ENCODE measurements at regions not wholly inside any gene's neighbourhood (a gene's known extent, or its start where the extent isn't known, plus 50 kb on each side); places are given as distances from the start of the nearest gene placed in this dataset.

- no peak for ATAC-seq
- peaks cover 8% of the 10 kb centered on the region for H3K4me1 ChIP-seq
These were observed 58.8 kb downstream of the CLDN34 start for GRCh38 chrX:10025742-10026493.

GRCh38 chrX:10028283-10029104 is 61.3 kb downstream of the CLDN34 start:
- whole genome bisulfite sequencing, 3 donors: 49 to 64% (median 63%) methylated on average over 7 of the region's 7 CpGs
- H3K4me1 ChIP-seq: no peaks in the 10 kb centered on the region
- DNase-seq: no peak

More at GRCh38 chrX:10025742-10026493, 58.8 kb downstream of the CLDN34 start:
- H3K27ac ChIP-seq: no peak overlapping the region
- DNase-seq: no peak
- peaks cover 3% of the 10 kb centered on the region for H3K9me3 ChIP-seq
- no peaks in the 10 kb centered on the region for H3K27me3 ChIP-seq (ENCODE audit: insufficient read depth in 3 of 3, low read length in 2 of 3)
- WGBS, 3 donors: 81 to 96% (median 96%) methylated on average over 6 of the region's 6 CpGs
- no peak overlapping the region for H3K4me3 ChIP-seq
- H3K36me3 ChIP-seq (ENCODE audit: insufficient read depth in 1 of 2, low read depth in 1 of 2): no peaks in the 10 kb centered on the region
- TF ChIP-seq, protein P1, sequence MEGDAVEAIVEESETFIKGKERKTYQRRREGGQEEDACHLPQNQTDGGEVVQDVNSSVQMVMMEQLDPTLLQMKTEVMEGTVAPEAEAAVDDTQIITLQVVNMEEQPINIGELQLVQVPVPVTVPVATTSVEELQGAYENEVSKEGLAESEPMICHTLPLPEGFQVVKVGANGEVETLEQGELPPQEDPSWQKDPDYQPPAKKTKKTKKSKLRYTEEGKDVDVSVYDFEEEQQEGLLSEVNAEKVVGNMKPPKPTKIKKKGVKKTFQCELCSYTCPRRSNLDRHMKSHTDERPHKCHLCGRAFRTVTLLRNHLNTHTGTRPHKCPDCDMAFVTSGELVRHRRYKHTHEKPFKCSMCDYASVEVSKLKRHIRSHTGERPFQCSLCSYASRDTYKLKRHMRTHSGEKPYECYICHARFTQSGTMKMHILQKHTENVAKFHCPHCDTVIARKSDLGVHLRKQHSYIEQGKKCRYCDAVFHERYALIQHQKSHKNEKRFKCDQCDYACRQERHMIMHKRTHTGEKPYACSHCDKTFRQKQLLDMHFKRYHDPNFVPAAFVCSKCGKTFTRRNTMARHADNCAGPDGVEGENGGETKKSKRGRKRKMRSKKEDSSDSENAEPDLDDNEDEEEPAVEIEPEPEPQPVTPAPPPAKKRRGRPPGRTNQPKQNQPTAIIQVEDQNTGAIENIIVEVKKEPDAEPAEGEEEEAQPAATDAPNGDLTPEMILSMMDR (IDR thresholded peaks at IDR 0.05): no peak
- intact Hi-C loops (cut with DNase I): no loop called here

DNA sequence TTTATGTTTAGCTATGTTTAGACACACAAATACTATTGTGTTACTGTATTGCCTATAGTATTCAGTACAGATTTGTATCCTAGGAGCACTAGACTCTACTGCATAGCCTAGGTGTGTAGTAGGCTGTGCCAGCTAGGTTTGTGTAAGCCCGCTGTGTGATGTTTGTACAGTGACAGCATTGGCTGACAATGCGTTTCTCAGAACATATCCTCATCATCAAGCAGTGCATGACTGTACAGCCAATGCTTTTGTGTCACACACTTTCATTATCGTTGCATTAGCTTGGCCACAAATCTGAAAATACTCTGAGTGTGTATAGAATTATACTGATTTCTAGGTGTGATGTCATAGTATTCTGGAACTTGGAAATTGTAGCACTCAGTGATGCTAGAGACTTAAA is 63.4 kb downstream of the CLDN34 start:
- H3K27ac ChIP-seq: no peak overlapping the region

More at GRCh38 chrX:10028283-10029104, 61.3 kb downstream of the CLDN34 start:
- Histone ChIP-seq H3K9me3 (peaks cover 3% of the 10 kb centered on the region), H3K4me3 (no peak overlapping the region), H3K36me3 (ENCODE audit: insufficient read depth in 1 of 2, low read depth in 1 of 2) (no peaks in the 10 kb centered on the region), H3K27ac (no peak overlapping the region), H3K27me3 (ENCODE audit: insufficient read depth in 3 of 3, low read length in 2 of 3) (no peaks in the 10 kb centered on the region)
- intact Hi-C loops (cut with DNase I): no loop called here
- TF ChIP-seq, protein P1 (IDR thresholded peaks at IDR 0.05): no peak
- ATAC-seq: no peak

GRCh38 chrX:10031746-10032145 is 64.6 kb downstream of the CLDN34 start:
- Histone ChIP-seq H3K27me3 (ENCODE audit: insufficient read depth in 3 of 3, low read length in 2 of 3) (no peaks in the 10 kb centered on the region), H3K9me3 (peaks cover 3% of the 10 kb centered on the region), H3K4me3 (no peak overlapping the region), H3K27ac (no peak overlapping the region), H3K36me3 (ENCODE audit: insufficient read depth in 1 of 2, low read depth in 1 of 2) (no peaks in the 10 kb centered on the region), H3K4me1 (no peaks in the 10 kb centered on the region)
- no peak for DNase-seq
- ATAC-seq: no peak
- TF ChIP-seq, protein P1 (IDR thresholded peaks at IDR 0.05): no peak
- 90 to 93% (median 92%) methylated on average over 9 of the region's 9 CpGs for WGBS, 3 donors
- intact Hi-C loops (cut with DNase I): no loop called here

More for the DNA sequence above, 63.4 kb downstream of the CLDN34 start:
- intact Hi-C loops (cut with DNase I): no loop called here
- ATAC-seq (no peak), DNase-seq (no peak)
- Histone ChIP-seq H3K4me1 (no peaks in the 10 kb centered on the region), H3K9me3 (peaks cover 3% of the 10 kb centered on the region), H3K27me3 (ENCODE audit: insufficient read depth in 3 of 3, low read length in 2 of 3) (no peaks in the 10 kb centered on the region), H3K36me3 (ENCODE audit: insufficient read depth in 1 of 2, low read depth in 1 of 2) (no peaks in the 10 kb centered on the region), H3K4me3 (no peak overlapping the region)
- TF ChIP-seq, protein P1 (IDR thresholded peaks at IDR 0.05): no peak
- 86 to 94% (median 87%) methylated on average over 3 of the region's 3 CpGs for WGBS, 3 donors
